ENCODE measurements at regions not wholly inside any gene's neighbourhood (a gene's known extent, or its start where the extent isn't known, plus 50 kb on each side); places are given as distances from the start of the nearest gene placed in this dataset.
"Not testable (repeated sequence)": the region's sequence is repeated elsewhere in the genome, so short reads cannot be mapped to it uniquely, and the experiment has no call there.

DNA sequence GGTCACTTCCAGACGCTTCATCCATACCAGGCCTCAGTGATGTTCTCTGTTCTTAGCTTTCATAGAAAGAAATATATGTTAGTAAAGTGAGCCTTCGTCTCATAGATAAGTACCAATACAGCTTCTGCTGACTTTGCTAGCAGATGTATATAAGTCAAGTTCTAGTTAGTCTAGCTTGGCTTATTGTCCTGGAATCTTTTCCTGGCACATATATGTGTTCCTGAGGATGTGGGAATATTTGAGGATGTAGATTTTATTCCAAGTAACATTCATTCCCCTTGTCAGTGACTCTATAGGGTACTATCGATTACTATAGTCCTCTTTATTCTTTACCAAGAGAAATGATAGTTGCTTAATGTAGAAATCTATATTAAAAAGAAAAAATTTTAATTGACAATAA lies 135.2 kb upstream of the FAM9C start:
- no peak for DNase-seq

DNA sequence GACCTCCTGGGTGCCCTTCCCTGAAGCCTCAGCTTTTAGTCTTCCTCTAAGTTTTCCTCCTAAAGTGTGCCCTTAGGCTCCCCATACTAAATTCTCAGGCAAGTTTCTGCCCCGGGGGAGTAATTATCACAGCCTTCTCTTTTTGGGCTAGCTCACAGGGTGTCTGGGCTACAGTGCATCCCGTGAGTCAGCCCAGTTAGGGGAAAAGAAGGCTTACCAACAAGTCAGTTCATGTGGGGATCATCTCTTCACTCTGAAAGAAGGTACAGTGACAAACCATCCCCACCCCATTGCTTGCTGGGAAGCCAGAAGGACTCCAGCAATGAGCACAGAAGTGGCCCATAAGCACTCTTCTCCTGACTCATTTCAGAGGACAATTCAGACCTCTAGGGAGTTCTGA lies 134.7 kb upstream of the FAM9C start:
- no peak for DNase-seq

DNA sequence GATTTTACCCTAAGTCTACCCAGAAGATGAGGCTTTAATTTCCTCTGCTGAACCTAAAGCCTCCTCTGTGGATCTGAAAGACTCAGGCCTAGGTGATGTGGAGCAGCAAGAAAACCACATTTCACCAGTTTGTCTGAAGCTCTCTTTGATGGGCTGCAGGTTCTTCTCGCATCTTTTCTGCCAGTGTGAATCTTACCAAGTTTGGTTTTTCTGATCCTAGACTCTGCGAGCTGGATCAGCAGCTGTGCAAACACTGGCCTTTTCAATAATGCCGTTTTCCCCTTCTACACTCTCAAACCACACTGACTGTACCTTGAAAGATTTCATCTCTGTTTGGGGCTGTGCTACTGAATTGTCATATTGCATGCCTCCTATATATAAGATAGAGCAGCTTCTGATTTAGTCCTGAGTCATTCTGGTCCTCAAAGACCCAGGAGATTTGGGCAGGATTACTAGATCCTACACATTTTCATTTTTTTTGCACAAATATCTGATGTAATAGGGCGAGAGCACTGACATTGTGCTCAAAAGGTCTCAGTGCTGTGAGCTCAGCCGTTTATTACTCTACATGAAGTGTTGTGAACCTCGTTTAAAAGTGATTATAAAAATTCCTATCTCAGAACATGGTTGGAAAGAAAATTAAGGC lies 133.6 kb upstream of the FAM9C start:
- no peak for DNase-seq

DNA sequence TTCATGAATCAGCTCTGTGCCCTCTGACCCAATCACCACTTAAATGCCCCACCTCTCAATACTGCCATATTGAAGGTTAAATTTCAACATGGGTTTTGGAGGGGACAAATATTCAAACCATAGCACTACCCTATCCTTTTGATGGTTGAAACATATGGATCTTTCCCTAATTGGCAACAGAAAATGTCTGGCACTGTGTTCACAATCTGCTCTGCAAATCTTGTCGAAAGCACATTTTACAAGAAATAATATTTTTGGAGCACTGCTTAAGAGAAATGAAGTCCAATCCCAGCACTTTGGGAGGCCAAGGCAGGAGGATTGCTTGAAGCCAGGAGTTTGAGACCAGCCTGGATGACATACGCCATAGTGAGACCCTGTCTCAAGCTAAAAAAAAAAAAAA lies 130.6 kb upstream of the FAM9C start:
- DNase-seq, result no peak

DNA sequence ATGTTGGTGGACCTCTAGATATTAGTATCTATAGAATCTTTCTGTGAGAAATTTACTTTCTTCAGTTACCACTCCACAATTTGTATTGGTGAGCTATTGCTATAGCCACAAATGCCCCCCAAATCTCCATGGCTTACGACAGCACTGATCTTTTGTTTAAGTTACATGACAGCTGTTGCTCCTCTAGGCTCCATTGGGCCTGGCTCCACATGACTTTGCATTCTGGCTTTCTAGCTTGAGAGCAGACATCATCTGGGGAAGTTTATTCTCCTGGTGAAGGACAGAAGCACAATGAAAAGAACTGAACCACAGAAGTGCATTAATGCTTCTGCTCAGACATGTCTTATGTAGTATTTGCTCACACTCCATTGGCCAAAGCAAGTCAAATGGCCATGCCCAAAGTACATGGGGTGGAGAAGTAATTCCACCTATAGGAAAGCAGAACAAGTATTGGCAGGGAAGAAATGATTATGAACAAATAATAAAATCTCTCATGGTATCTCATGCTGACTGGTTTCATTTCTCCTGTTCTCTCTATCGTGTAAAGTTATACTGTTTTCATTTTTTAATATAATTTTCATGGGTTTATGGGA lies 126.6 kb upstream of the FAM9C start:
- DNase-seq, result no peak

DNA sequence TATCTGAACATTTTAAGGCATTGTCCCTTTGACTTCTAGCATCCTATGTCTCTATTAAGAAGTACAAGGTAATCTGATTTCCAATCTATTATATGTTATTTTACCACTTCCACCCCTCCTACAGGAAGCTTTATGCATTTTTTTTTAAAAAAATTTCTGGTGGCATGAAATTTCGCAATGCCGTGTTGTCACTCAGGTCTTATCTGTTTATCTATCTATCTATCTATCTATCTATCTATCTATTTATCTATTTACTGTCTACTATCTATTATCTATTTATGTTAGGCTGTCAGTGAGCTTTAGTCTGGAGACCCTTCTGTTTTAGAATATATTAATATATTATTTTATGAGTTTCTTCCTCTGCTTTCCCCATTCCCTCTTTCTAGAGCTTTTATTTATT lies 125.3 kb upstream of the FAM9C start:
- DNase-seq, result no peak

DNA sequence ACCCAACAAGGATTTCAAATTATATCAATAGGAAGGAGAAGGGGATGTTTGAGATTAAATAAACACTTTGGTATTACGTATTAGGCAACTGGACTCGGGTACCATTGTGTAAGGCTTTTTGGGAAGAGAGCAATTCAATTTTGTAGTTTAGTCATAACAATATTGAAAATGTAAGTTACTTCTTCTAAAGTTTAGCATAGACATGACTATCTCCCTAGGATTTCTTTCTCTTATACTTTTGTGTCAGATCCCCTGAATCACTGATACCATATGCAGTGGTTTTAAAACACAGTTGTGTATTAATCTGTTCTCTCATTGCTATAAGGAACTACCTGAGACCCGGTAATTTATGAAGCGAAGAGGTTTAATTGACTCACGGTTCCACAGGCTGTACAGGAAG lies 123.8 kb upstream of the FAM9C start:
- DNase-seq, result no peak

DNA sequence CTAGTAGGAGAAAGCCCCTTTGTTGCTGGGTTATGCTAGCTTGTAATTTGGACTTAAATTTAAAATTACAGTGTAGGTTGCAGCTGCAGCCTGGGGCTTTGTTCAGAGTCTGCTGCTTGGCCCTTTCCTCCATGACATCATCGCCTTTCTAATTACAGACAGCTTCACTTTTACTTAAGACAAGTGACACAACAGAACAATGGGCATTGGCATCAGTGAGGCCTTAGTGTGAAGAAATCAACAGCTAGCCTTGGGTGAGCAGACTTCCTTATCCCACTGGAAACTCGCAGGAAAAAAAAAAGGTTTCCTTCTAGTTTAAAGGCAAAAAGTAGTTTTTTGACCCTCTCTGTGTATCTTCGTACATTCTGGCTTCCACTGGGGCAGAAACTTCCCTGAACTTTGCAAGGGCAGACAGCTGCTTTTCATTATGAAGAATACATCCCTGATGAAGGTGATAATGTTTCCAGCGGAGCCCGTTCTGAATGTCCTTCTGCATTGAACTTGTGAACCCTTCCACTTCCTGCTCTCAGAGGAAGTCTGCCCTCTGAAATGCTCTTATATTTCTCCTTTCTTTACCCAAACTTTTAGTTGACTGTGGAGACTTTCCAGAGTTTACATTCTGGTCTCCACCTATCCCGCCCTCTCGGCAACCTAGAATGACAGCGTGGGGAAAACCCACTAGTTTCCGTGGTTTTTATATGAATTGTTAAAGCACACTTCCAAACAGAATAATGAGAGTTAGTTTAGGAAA lies 123.2 kb upstream of the FAM9C start:
- no peak for DNase-seq

DNA sequence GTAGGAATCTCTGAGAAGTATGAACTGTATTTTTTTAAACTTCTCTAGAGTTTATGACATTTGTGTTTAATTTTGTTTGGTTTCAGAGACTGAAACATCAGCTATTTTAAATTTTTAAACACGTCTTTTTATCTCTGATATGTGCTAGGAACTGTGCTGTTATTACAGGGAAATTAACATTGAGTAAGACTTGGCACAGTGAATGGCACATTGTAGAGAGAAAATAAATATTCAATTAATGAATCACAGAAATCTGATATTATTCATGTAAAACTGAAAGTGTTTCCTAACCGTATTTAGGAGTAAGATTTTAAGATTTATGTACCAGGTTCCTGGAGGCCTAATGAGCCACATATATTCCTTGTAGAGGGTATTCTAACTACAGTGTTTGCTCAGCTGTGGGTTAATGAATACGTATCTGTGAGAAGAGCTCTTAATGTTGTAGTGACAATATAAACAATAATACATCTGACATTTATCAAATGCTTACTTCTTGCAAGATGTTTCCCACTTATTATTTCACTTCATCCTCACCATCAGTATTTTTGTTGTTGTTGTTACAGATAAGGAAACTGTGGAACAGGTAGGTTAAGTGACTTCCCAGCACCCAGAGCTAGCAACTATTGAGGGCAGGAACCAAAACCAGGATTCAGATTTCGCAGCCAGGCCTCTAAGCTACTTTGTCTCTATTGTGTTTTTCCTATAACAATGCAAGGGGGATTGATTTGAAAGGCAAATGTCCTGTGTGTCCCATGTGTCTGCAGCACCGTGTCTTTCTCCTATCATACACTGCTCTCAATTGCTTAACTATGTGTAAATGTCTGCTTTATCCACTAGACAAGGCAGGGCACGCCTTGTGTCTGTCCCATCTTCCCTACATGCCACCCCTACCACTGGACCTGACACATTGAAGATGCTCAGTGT lies 121.1 kb upstream of the FAM9C start:
- no peak for DNase-seq

DNA sequence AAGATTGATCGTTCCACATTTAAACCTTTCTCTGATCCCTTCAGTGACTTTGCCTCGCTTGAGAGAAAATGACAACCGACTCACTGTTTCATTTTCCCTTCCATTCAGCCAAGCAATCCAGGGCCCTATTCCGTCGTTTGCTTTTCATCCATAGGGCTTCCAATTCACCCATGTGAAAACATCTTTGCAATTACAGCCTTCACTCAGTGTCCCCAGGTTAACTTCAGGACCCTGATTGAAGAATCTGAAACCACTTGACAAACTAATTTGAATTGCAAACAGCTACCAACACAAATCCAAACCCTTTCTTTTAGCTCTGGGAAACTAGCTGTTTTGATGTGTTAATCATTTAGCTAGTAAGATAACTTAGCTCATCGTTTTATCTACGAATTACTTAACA lies 120.2 kb upstream of the FAM9C start:
- DNase-seq, result no peak

DNA sequence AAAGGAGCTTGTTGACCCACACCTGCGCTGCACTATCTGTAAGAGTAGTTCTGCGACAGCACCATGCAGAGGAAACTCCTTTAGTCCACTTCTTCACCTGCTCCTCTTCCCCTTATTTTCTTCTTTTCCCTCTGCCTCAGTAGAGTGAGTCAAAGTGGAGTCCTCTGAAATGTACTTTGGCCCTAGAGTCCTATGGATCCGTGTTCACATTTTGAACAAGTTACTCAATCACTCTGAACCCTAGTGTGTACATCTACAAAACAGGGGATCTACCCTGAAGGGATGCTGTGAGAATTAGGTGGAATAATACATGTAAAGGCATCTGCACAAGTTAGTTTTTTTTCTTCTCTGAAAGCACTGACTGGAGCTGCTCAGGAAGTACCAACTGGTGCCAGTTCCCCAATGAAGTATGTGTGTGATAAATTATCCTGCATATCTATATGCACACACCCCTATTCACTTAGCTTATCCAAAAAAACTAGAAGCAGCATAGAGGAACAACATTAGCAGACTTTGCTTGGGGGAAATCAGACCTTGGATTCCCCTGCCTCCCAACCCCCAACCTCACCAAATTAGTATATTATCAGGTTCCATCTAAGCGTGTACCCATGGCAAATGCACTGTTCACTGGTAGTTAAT lies 118.5 kb upstream of the FAM9C start:
- DNase-seq, result no peak

DNA sequence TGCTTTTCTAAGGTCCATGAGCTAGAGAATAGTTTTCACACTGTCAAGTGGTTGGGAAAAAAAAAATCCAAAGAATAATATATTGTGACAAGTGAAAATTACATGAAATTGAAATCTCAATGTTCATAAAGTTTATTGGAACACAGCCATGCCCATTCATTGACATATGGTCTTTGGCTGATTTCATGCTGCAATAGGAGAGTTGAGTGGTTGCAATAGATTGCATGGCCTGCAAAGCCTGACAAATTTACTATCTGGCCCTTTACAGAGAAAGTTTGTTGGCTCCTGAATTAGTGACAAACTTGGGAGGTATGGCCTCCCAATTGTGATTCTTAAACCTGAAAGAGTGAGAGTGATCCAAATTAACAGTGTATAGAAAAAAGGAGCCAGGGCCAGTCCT lies 115.5 kb upstream of the FAM9C start:
- no peak for DNase-seq

DNA sequence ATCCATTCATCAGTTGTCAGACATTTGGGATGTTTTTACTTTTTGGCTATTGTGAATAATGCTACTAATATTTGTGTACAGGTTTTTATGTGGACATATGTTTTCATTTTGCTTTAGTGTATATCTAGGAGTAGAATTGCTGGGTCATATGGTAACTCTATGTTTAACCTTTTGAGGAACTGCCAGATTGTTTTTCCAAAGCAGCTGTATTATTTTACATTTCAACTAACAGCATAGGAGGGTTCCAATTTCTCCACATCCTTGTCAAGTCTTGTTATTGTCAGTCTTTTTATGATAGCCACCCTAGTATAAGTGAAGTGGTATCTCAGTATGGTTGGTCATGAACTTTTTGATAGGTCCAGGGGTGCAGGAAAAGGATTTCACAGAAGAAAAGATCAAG lies 114.5 kb upstream of the FAM9C start:
- no peak for DNase-seq

DNA sequence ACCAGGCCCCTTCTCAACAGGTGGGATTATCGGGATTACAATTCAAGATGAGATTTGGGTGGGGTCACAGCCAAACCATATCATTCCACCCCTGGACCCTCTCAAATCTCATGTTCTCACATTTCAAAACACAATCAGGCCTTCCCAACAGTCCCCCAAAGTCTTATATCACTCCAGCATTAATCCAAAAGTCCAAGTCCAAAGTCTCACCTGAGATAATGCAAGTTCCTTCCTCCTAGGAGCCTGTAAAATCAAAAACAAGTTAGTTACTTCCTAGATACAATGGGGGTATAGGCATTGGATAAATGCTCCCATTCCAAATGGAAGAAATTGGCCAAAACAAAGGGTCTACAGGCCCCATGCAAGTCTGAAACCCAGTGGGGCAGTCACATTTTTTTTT lies 111.1 kb upstream of the FAM9C start:
- DNase-seq, result not testable (repeated sequence)

DNA sequence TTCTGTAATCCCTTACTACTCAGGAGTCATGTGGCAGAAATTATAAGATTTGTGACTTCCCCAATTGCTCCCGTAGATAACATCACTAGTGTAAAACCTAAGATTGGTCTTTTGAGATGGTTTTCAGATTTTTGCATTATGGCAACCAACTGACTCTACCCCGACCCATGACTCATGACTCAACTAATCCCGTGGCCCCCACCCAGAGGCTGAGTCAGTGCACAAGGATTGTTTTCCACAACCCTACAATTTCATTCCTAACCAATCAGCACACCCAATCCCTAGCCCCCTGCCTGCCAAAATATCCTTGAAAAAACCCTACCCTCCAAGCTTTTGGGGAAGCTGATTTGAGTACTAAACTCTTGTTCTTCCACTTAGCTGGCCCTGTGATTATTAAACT lies 109.4 kb upstream of the FAM9C start:
- DNase-seq, result no peak

DNA sequence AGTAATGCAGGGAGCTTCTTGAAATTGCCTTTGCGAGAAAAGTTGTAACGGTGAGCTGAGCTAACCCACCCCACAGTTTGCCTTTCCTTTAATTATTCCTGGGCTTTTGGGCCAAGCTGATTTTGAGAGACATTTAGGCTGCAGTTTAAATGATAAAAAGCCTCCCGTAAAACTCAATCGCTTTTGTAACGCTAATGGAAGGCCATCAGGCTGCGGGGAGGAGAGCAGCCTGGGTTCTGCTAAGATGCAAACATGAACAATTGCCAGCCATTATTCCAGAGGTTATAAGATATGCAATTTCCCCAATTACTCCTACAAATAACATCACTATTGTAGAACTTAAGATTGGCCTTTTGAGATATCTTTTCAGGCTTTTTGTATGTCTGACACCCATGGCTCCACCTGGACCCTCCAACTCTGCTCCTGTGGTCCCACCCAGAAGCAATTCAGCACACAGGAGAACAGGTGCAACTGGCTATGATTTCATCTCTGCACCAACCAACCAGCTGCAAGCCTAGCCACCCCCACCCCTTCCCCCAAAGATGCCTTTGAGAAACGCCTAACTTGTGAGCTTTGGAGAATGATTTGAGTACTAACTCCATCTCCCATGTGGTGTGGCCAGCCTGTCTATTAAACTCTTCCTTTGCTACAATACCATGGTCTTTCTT lies 108.2 kb upstream of the FAM9C start:
- DNase-seq, result no peak

DNA sequence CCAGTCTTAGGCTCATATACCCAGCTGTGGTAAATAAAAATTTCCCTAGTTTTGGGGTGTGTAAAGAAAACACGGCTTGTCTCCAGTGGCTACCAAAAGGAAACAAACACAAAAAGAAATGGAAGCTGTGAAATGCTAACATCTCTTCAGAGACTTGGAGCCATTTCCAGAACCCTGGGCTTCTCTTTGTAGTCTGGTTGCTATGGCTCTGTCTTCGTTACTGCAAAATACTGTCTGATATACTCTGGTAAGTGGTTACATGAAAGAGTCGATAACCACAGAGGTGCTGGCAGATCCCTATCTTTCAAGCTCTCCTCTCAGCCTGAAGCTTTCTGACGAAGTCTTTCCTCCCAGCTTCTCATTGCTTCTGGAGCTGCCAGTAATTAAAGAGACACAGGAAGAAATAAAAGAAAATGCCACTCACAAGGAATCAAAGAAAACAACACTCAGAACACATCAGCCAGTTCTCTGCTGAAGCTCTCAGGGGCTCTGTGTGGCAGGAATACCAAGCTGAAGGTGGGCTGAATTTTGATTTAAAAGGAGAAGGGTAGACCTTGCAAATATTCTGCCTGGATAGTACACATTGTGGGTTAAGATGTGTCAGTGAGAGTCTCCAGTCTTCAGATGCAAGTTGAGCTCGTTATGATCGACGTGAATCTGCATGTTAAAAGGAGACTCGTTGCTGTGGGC lies 107.6 kb upstream of the FAM9C start:
- DNase-seq, result peak; percentile 58

DNA sequence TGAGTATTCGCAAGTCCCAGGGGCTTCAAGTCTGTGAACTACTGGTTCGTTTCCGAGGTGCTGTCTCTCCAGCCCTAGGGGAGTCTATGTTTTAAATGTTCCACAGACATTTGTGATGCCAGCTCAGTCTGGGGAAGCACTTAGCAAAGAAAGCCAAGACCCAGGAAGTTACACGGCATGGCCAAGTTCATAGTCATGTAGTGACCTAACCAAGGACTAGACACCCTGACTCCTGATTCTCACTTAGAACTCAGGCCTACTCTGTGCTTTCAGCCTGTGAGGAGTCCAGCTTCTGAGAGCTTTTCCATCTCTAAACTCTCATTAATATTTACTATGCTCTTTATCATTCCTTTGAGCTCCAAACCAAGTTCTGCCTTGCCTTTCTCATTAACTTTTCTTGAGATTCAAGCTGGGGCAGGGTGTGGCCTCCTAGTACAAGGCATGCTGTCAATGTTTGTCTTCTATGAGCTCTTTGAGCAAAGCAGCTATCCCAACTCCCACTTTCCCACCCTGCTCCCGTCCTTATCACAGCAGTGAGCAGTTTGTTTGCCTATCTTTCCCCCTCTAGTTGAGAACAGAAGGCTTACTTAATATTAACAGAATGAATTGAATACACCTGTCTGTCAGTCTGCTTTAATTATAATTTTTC lies 105.4 kb upstream of the FAM9C start:
- no peak for DNase-seq

DNA sequence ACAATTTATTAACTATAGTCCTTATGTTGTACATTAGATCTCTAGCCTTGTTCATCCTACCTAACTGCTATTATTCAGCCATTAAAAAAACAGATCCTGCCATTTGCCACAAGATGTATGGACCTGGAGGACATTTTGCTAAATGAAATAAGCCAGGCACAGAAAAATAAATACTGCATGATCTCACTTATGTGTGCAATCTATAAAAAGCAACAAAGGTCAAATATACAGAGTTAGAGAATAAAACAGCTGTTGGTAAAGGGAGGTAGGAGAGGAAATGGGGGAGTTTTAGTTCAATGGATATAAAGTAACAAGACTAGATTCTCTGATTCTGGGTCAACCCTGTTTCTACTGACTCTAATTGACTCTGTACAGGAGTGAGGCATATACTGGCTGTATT lies 103.3 kb upstream of the FAM9C start:
- no peak for DNase-seq

DNA sequence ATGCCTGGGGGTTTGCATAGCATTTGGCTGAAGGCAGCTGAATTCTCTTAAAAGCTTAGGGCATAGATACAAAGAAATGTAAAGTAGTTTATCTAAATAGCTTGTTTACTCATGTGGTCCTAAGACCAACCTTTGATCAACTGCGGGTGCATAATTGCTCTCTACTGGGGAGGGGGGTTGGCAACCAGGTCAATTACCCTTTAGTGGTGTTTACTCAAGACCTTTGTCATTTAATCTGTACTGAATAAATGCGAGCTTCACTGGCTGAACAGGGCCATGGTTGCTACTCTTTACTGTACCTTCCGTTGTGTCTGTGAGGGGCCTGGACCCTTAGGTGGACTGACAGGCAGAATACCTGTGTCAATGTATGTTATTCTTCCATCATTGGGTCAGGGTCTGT lies 102.7 kb upstream of the FAM9C start:
- DNase-seq, result no peak

Measured in CD4-positive, alpha-beta T cell treated with Interferon gamma for 1 hour (primary cell).